ENCODE measurements at regions not wholly inside any gene's neighbourhood (a gene's known extent, or its start where the extent isn't known, plus 50 kb on each side); places are given as distances from the start of the nearest gene placed in this dataset.

- TF ChIP-seq CTCF (IDR thresholded peaks at IDR 0.05) (no peak), POLR2A (IDR thresholded peaks at IDR 0.05) (no peak)
Measured at GRCh38 chr14:84247693-84248092, 1282.3 kb upstream of the FLRT2 start.
